ENCODE measurements at regions not wholly inside any gene's neighbourhood (a gene's known extent, or its start where the extent isn't known, plus 50 kb on each side); places are given as distances from the start of the nearest gene placed in this dataset.
A peak's percentile ranks its signal among the peaks of the same experiment; 100 is the strongest.

- ATAC-seq (no peak), DNase-seq (no peak)
- Histone ChIP-seq H3K4me1 (no peaks in the 10 kb centered on the region), H3K36me3 (replicated peaks in 1 of 2; ENCODE audit: insufficient read depth in 1 of 2, low read depth in 2 of 2) (no peaks in the 10 kb centered on the region), H3K4me3 (no peak overlapping the region), H3K27me3 (no peaks in the 10 kb centered on the region), H3K27ac (no peak overlapping the region), H3K9me3 (no peaks in the 10 kb centered on the region)
- 76 to 79% methylated on average over 8 of the region's 8 CpGs for WGBS, 2 donors
- TF ChIP-seq POLR2A (IDR thresholded peaks at IDR 0.05), result no peak
- TF ChIP-seq CTCF (IDR thresholded peaks at IDR 0.05), result no peak
- intact Hi-C loops (cut with DNase I), result loop anchor here (5.0 to 10.0 kb wide), 2 partner anchors 183 to 381 kb away; no protein-coding TSS in a partner anchor
These were observed 63.5 kb downstream of the DNTTIP2 start for GRCh38 chr1:93815366-93816110.

GRCh38 chr1:93814795-93815340 lies 64.1 kb downstream of the DNTTIP2 start:
- DNase-seq (no peak), ATAC-seq (no peak)
- no peaks in the 10 kb centered on the region for H3K9me3 ChIP-seq
- H3K36me3 ChIP-seq (replicated peaks in 1 of 2; ENCODE audit: insufficient read depth in 1 of 2, low read depth in 2 of 2), result no peaks in the 10 kb centered on the region
- H3K27me3 ChIP-seq, result no peaks in the 10 kb centered on the region
- TF ChIP-seq CTCF (IDR thresholded peaks at IDR 0.05) (no peak), POLR2A (IDR thresholded peaks at IDR 0.05) (no peak)
- WGBS, 2 donors, result 62 to 70% methylated on average over 8 of the region's 8 CpGs
- no peak overlapping the region for H3K27ac ChIP-seq
- intact Hi-C loops (cut with DNase I), result loop anchor here (5.0 to 10.0 kb wide), 2 partner anchors 183 to 380 kb away; no protein-coding TSS in a partner anchor
- no peaks in the 10 kb centered on the region for H3K4me1 ChIP-seq
- H3K4me3 ChIP-seq, result no peak overlapping the region

GRCh38 chr1:93814059-93814794 lies 64.8 kb downstream of the DNTTIP2 start:
- peak; percentile 59 to 80 (median 66) for DNase-seq
- no peak overlapping the region for H3K27ac ChIP-seq
- H3K27me3 ChIP-seq, result no peaks in the 10 kb centered on the region
- no peaks in the 10 kb centered on the region for H3K9me3 ChIP-seq
- peak; percentile 80 to 98 (median 97) for TF ChIP-seq CTCF (IDR thresholded peaks at IDR 0.05)
- no peak for TF ChIP-seq POLR2A (IDR thresholded peaks at IDR 0.05)
- no peak overlapping the region for H3K4me3 ChIP-seq
- 64 to 76% methylated on average over 6 to 7 of the region's 7 CpGs for WGBS, 2 donors
- H3K4me1 ChIP-seq, result no peaks in the 10 kb centered on the region
- peak; percentile 84 for ATAC-seq
- H3K36me3 ChIP-seq (replicated peaks in 1 of 2; ENCODE audit: insufficient read depth in 1 of 2, low read depth in 2 of 2), result no peaks in the 10 kb centered on the region
- intact Hi-C loops (cut with DNase I), result loop anchor here (10.0 kb wide), 1 partner anchor 379 kb away; no protein-coding TSS in a partner anchor

GRCh38 chr1:93813076-93813475 lies 65.9 kb downstream of the DNTTIP2 start:
- no peak overlapping the region for H3K4me3 ChIP-seq
- intact Hi-C loops (cut with DNase I), result loop anchor here (10.0 kb wide), 1 partner anchor 378 kb away; no protein-coding TSS in a partner anchor
- no peak for DNase-seq
- 79 to 85% methylated on average over 2 of the region's 2 CpGs for WGBS, 2 donors
- H3K27me3 ChIP-seq, result no peaks in the 10 kb centered on the region
- no peak for ATAC-seq
- no peak for TF ChIP-seq CTCF (IDR thresholded peaks at IDR 0.05)
- TF ChIP-seq POLR2A (IDR thresholded peaks at IDR 0.05), result no peak
- H3K9me3 ChIP-seq, result no peaks in the 10 kb centered on the region
- no peak overlapping the region for H3K27ac ChIP-seq
- no peaks in the 10 kb centered on the region for H3K4me1 ChIP-seq
- no peaks in the 10 kb centered on the region for H3K36me3 ChIP-seq (replicated peaks in 1 of 2; ENCODE audit: insufficient read depth in 1 of 2, low read depth in 2 of 2)

Measured in body of pancreas (tissue), 4 donors.